HEK293T (cell line): ENCODE measurements at regions not wholly inside any gene's neighbourhood (a gene's known extent, or its start where the extent isn't known, plus 50 kb on each side); places are given as distances from the start of the nearest gene placed in this dataset.

Source experiments
- CTCF ChIA-PET: fragments of 350-600 bp; formaldehyde crosslinking; extraction: SDS; loops from one replicate; lab custom pipeline; 2021; ENCODE audit warnings: antibody characterized with exemption, inconsistent platforms; lab: Yijun Ruan, JAX
- POLR2A ChIA-PET: fragments of 350-600 bp; formaldehyde crosslinking; extraction: SDS; loops from one replicate; lab custom pipeline; 2020; ENCODE audit warnings: antibody characterized with exemption, inconsistent platforms; lab: Yijun Ruan, JAX
- DNase-seq: peaks from one replicate; pipeline ENCODE4 v3.0.0; 2012; ENCODE audit warnings: mixed read lengths; ENCODE audit errors: extremely low spot score
- ARNT ChIP-seq: fragments of 450-650 bp; IDR thresholded peaks from 2 replicates; pipeline ENCODE4 v1.6.1; 2017; ENCODE audit warnings: mild to moderate bottlenecking
- BHLHE40 ChIP-seq: fragments of 450-650 bp; IDR thresholded peaks from 2 replicates; pipeline ENCODE4 v1.6.1; 2016; ENCODE audit warnings: mild to moderate bottlenecking, moderate library complexity, borderline replicate concordance
- CTBP1 ChIP-seq: fragments of 450-650 bp; IDR thresholded peaks from 2 replicates; pipeline ENCODE4 v1.6.1; 2016; ENCODE audit warnings: borderline replicate concordance
- ELF4 ChIP-seq: fragments of 450-650 bp; IDR thresholded peaks from 2 replicates; pipeline ENCODE4 v1.6.1; 2017; ENCODE audit warnings: antibody characterized with exemption
- FOXA1 ChIP-seq: fragments of 450-650 bp; IDR thresholded peaks from 2 replicates; pipeline ENCODE4 v1.6.1; 2016; ENCODE audit warnings: mild to moderate bottlenecking
- FOXK2 ChIP-seq: fragments of 450-650 bp; IDR thresholded peaks from 2 replicates; pipeline ENCODE4 v1.6.1; 2016; ENCODE audit warnings: mild to moderate bottlenecking
- FOXM1 ChIP-seq: fragments of 450-650 bp; IDR thresholded peaks from 2 replicates; pipeline ENCODE4 v1.6.1; 2017; ENCODE audit warnings: mild to moderate bottlenecking, borderline replicate concordance
- HDGF ChIP-seq: fragments of 450-650 bp; IDR thresholded peaks from 2 replicates; pipeline ENCODE4 v1.6.1; 2017; ENCODE audit warnings: antibody characterized with exemption, borderline replicate concordance
- L3MBTL2 ChIP-seq: fragments of 450-650 bp; conservative IDR thresholded peaks from 2 replicates; pipeline ENCODE4 v1.6.1; 2016; ENCODE audit warnings: mild to moderate bottlenecking
- LEF1 ChIP-seq: fragments of 450-650 bp; IDR thresholded peaks from 2 replicates; pipeline ENCODE4 v1.6.1; 2017; ENCODE audit warnings: mild to moderate bottlenecking, borderline replicate concordance
- NFRKB ChIP-seq: fragments of 450-650 bp; IDR thresholded peaks from 2 replicates; pipeline ENCODE4 v1.6.1; 2016; ENCODE audit warnings: mild to moderate bottlenecking, moderate library complexity
- SP1 ChIP-seq: fragments of 450-650 bp; IDR thresholded peaks from 2 replicates; pipeline ENCODE4 v1.6.1; 2017
- SUZ12 ChIP-seq: fragments of 450-650 bp; IDR thresholded peaks from 2 replicates; pipeline ENCODE4 v1.6.1; 2016; ENCODE audit warnings: mild to moderate bottlenecking
- TARDBP ChIP-seq: fragments of 450-650 bp; IDR thresholded peaks from 2 replicates; pipeline ENCODE4 v1.6.1; 2016
- ZNF384 ChIP-seq: fragments of 450-650 bp; IDR thresholded peaks from 2 replicates; pipeline ENCODE4 v1.6.1; 2016
- TF ChIP-seq, protein P1 (sequence below): fragments of 450-650 bp; IDR thresholded peaks from 2 replicates; pipeline ENCODE4 v1.6.1; 2016

DNA sequence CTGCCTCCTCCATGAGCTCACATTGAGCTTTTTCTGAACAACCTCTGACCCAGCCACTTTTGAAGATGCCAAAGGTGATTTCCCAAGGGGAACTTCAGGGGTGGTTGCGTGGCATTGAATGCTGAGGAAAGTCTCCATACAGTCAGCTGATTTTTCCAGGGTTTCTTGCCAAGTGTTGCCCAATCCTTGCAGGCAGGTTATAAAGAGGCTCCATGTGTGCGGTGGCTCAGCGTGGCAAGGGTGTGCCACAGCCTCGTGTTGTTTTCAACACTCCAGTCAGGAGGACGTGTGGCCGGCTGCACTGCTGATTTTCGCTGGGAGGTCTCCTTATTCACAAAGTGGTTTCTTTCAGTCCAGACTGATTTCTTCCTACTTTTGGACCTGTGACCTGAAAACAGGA is 81.4 kb upstream of the GATA6 start:
- POLR2A ChIA-PET = no interaction called here
- no peak for DNase-seq
- TF ChIP-seq FOXA1 = no peak
- TF ChIP-seq, protein P1, sequence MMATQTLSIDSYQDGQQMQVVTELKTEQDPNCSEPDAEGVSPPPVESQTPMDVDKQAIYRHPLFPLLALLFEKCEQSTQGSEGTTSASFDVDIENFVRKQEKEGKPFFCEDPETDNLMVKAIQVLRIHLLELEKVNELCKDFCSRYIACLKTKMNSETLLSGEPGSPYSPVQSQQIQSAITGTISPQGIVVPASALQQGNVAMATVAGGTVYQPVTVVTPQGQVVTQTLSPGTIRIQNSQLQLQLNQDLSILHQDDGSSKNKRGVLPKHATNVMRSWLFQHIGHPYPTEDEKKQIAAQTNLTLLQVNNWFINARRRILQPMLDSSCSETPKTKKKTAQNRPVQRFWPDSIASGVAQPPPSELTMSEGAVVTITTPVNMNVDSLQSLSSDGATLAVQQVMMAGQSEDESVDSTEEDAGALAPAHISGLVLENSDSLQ = no peak
- no peak for TF ChIP-seq ZNF384
- no peak for TF ChIP-seq TARDBP
- TF ChIP-seq NFRKB = no peak
- no peak for TF ChIP-seq LEF1
- TF ChIP-seq SUZ12 = no peak
- TF ChIP-seq ARNT = no peak
- TF ChIP-seq ELF4 = no peak
- no peak for TF ChIP-seq HDGF
- no peak for TF ChIP-seq SP1
- TF ChIP-seq BHLHE40 = no peak
- CTCF ChIA-PET = interaction anchor here (1.1 kb wide), 1 partner anchor 90 kb away, joined by 7 read pairs; no protein-coding TSS in a partner anchor

DNA sequence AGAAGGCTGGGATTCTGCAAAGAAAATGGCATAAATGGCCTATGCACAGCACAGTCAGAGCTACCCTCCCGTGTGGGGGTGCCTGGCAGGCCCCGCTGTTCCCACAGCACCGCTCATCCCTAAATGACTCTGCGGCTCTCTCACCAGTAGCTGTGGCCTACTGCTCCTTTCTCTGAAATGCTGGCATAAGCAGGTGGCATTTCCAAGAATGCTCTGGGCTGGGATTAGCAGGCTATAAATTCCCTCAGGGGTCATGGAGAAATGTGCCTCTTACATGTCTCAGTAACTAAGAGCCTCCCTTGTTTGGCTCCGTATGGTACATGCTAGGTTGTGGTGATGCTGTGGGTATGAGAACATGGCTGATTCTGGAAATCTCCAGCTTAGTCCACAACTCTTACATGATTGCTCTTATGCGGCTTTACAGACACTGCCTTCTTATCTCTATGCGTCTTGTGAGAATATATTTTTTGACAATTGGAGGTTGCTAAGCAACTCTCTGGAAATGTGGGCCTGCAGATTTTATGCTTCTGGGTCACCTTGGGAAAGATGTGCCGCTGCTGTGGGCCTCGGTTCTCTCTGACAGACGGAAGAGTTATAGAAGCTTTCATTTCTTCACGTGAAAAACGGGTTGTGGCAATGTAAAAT is 80.3 kb upstream of the GATA6 start:
- POLR2A ChIA-PET = no interaction called here
- CTCF ChIA-PET = no interaction called here
- DNase-seq = no peak
- no peak for TF ChIP-seq ZNF384
- no peak for TF ChIP-seq LEF1
- no peak for TF ChIP-seq TARDBP
- TF ChIP-seq FOXM1 = no peak
- no peak for TF ChIP-seq ELF4
- no peak for TF ChIP-seq FOXK2
- TF ChIP-seq, protein P1 = no peak
- no peak for TF ChIP-seq NFRKB
- TF ChIP-seq SUZ12 = no peak
- no peak for TF ChIP-seq SP1
- no peak for TF ChIP-seq HDGF
- TF ChIP-seq L3MBTL2 = no peak
- no peak for TF ChIP-seq ARNT
- TF ChIP-seq CTBP1 = no peak
- no peak for TF ChIP-seq FOXA1
- TF ChIP-seq BHLHE40 = no peak

DNA sequence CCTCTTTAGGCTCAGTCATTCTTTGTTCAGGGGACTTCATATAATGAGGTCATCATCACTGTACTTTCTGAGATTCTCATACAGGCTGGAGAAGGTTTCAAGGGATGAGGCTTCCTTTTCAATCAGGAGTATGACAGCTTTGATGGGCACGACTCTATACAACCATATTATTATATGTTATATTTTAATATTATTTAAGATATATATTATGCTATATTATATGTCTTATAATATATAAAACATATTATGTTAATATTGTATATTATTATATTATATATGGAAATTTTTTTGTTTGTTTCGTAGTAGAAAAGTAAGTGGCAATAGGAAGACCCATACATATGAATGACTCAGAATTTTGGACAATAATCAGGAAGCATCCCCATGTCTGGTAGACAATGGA is 78.0 kb upstream of the GATA6 start:
- TF ChIP-seq SUZ12 (no peak), NFRKB (no peak), LEF1 (no peak), FOXM1 (no peak), ELF4 (no peak), HDGF (no peak), ZNF384 (no peak), FOXK2 (no peak), L3MBTL2 (no peak), FOXA1 (no peak), TARDBP (no peak), SP1 (no peak), CTBP1 (no peak), BHLHE40 (no peak), ARNT (no peak)
- TF ChIP-seq, protein P1 = no peak
- no peak for DNase-seq
- CTCF ChIA-PET = interaction anchor here (0.7 kb wide), 1 partner anchor 10 kb away, joined by 3 read pairs; no protein-coding TSS in a partner anchor

DNA sequence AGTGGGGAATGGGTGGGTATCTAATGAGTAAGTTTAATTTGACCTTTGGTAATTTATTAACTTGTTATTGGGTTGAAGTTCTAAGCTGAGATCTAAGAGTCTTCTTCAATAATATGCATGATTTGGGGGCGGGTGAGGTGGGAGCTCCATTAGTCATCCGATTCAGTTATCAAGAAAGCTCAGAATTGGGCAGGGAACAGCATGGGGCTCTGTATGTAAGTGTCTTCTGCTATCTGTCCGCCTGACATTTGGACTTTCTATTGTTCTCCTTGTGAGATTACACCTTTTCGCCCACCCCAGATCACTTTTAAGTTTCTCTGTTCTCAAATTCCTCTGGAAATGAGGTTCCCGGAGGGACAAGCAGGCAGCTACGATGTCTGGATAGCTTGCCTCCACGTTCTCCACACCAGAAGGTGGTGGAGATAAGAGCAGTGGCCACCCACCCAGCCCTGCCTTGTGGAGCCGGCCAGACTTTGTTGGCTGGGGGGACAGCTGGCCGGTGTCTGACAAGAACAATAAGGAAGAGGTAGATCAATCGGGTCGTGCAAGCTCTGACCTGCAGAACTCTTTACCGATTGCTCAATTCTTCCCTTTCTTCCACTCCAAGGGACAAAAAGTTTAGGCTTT is 75.5 kb upstream of the GATA6 start:
- CTCF ChIA-PET = no interaction called here
- POLR2A ChIA-PET = interaction anchor here (0.6 kb wide), 1 partner anchor 989 kb away, joined by 3 read pairs; no protein-coding TSS in a partner anchor
- no peak for DNase-seq
- TF ChIP-seq SUZ12 = no peak
- TF ChIP-seq L3MBTL2 = no peak
- TF ChIP-seq HDGF = no peak
- TF ChIP-seq FOXK2 = no peak
- TF ChIP-seq SP1 = no peak
- TF ChIP-seq FOXM1 = no peak
- no peak for TF ChIP-seq ZNF384
- TF ChIP-seq LEF1 = no peak

More for the DNA sequence above, 78.0 kb upstream of the GATA6 start:
- POLR2A ChIA-PET = no interaction called here

DNA sequence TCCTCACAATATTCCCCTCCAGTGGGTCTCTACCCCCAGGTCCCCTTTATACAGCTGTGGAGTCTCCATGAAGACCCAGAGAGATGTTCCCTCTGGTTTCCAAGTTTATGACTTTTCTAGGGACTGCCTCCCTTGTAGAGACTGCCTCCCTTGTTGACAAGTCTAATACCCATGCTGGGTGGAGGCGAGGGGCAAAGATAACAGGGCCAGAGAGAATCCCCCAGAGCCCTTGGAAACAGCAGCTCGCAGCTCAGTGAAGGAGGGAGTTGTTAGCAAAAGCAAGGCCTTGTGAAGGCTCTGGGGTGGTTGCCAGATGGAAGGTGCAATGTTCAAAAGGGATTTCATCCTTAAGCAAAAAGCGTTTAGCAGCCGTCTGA is 75.0 kb upstream of the GATA6 start:
- CTCF ChIA-PET = no interaction called here
- DNase-seq = no peak

More for the DNA sequence above, 75.0 kb upstream of the GATA6 start:
- TF ChIP-seq NFRKB (no peak), TARDBP (no peak), L3MBTL2 (no peak), ELF4 (no peak), SP1 (no peak), CTBP1 (no peak), HDGF (no peak), FOXK2 (no peak), FOXM1 (no peak), ZNF384 (no peak), FOXA1 (no peak), LEF1 (no peak), ARNT (no peak), SUZ12 (no peak), BHLHE40 (no peak)
- TF ChIP-seq, protein P1 = no peak
- POLR2A ChIA-PET = interaction anchor here (0.6 kb wide), 1 partner anchor 990 kb away, joined by 3 read pairs; no protein-coding TSS in a partner anchor
